GM18520 (cell line): ENCODE measurements at regions not wholly inside any gene's neighbourhood (a gene's known extent, or its start where the extent isn't known, plus 50 kb on each side); places are given as distances from the start of the nearest gene placed in this dataset.
"Not testable (repeated sequence)": the region's sequence is repeated elsewhere in the genome, so short reads cannot be mapped to it uniquely, and the experiment has no call there.

Experiments
- ATAC-seq: cut with Tn5 transposase; IDR thresholded peaks from one replicate; pipeline ENCODE4 v1.9.1; 2021; ENCODE audit not compliant: unreplicated experiment

DNA sequence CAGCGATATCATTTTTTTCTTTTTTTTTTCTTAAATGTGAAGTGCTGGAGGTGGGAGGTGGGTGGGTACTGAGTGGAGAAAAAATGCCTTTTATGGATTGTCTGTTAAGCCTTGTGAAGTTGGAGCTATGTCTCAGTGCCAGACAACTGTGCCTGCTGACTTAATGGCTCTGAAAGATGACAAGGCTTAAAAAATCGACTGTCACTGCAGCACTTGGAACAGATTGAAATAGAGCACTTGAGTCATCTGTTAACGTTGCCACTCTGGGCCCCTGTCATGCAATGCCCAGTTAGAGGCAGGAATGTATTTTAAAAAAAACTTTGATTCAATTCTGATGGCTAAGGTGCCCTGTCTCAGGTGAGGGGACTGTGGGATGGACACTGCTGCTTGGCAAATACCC, 108.2 kb upstream of the HS3ST2 start:
- no peak for ATAC-seq

DNA sequence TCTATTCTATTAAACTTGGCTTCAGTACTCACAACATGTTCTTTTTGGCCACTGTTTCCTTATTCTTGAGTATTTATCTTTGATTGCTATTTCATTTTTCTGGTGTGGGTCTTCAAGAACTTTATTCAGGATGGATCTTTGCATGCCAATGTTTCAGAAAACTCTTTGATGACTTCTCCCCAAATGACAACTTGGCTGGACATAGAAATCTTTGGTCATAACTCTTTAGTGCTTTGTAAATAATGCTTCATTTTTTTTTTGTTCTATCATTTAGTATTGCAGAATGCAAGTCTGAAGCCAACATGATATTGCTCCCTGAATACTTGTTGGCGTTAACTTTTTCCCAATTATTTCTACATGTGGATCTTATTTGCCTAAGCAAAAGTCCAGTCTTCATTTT, 103.6 kb upstream of the HS3ST2 start:
- ATAC-seq: no peak

DNA sequence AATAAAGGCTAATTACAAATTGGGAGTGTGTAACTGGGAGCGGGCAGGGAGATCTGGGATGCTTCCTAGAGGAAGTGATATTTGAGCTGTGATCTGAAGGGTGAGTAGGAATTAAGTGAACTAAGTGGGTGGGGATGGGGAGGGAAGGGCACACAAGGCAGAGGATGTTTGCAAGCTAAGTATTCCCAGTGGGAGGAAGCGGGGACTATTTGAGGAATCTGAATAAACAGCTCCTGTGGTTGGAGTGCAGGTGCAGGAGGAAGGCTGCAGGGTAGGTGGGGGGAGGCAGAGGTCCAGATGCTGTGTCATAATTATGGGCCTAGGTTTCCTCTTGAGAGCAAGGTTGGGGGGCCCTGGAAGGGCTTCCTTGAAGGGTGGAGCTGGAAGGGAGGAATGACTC, 102.1 kb upstream of the HS3ST2 start:
- no peak for ATAC-seq

DNA sequence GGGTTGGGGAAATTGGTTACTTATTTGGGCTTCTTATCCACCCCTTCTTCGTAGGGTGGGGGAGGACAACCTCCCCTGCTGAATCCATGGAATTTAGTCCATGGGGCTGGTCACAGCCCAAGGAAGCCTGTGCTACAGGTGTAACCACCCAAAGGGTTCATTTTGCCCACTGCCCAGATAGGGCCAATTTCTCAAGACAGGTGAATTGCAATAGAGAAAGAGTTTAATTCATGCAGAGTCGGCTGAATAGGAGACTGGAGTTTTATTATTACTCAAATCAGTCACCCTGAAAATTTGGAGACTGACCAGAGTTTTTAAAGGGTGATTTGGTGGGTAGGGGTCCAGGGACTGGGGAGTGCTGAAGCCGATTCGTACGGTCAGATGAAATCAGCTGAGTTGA, 101.5 kb upstream of the HS3ST2 start:
- ATAC-seq: no peak

DNA sequence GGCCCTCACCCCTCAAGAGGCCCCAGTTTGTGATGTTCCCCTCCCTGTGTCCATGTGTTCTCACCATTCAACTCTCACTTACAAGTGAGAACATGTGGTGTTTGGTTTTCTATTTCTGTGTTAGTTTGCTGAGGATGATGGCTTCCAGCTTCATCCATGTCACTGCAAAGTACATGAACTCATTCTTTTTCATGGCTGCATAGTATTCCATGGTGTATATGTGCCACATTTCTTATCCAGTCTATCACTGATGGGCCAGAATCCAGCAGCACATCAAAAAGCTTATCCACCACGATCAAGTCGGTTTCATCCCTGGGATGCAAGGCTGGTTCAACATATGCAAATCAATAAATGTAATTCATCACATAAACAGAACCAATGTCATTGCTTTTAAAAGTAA, 95.4 kb upstream of the HS3ST2 start:
- not testable (repeated sequence) for ATAC-seq

DNA sequence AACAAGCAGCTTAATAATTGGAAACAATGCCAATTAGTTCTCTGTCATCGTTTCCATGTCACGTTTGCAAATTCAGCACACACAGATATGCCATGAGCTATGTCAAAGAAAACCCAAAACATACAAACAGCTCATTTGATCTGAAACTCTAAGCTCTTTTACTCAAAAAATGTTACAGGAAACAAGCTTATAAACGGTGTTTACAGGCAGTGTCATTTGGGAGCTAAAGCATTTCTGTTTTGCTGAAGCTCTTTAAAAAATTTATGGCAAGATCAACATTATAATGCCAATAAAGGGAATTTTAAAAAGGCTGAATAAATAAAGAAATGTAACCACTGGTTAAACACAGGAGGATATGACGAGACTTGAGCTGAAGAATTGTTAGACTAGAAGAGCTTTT, 94.0 kb upstream of the HS3ST2 start:
- no peak for ATAC-seq

DNA sequence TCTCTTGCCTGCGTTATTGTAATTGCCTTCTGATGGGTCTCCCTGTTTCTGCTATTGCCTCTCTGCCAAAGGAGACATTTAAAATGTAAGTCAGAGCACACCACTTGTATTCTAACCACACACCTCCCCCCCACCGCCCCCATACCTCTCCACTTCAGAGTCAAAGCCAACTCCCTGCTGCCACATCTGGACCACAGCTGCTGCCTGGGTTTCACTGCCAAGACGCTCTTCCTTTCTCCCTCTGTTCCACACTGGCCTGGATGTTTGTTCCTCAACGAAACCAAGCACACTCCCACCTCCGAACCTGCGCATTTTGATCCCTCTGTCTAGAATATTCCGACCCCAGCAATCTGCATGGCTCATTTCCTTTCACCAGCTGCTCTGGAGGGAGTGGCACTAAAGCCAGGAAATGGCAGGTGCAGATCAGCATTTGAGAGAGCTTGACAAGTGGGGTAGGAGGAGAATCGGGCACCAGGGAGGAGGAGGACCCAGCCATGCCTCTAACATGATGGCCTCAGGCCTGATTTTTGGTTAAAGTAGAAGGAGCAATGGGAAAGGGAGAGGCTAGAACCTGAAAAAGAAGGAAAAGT, 92.4 kb upstream of the HS3ST2 start:
- ATAC-seq: no peak

DNA sequence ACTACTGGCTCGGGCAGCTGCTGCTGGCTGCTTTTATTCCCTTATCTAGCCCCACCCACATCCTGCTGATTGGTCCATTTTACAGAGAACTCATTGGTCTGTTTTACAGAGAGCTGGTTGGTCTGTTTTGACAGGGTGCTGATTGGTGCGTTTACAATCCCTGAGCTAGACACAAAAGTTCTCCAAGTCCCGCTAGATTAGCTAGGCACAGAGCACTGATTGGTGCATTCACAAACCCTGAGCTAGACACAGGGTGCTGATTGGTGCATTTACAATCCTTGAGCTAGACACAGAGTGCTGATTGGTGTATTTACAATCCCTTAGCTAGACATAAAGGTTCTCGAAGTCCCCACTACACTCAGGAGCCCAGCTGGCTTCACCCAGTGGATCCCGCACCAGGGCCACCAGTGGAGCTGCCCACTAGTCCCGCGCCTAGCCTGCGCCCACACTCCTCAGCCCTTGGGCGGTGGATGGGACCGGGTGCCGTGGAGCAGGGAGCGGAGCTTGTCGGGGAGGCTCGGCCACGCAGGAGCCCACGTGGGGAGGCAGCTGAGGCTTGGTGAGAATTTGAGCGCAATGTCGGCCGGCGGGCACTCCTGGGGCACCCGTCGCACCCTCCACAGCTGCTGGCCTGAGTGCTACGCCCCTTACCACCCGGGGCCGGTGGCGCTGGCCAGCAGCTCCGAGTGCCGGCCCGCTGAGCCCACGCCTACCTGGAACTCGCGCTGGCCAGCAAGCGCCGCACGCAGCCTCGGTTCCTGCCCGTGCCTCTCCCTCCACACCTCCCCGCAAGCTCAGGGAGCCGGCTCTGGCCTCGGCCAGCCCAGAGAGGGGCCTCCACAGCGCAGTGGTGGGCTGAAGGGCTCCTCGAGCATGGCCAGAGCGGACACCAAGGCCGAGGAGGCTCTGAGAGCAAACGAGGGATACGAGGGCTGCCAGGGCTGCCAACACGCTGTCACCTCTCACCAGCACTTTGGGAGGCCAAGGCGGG, 91.1 kb upstream of the HS3ST2 start:
- not testable (repeated sequence) for ATAC-seq

DNA sequence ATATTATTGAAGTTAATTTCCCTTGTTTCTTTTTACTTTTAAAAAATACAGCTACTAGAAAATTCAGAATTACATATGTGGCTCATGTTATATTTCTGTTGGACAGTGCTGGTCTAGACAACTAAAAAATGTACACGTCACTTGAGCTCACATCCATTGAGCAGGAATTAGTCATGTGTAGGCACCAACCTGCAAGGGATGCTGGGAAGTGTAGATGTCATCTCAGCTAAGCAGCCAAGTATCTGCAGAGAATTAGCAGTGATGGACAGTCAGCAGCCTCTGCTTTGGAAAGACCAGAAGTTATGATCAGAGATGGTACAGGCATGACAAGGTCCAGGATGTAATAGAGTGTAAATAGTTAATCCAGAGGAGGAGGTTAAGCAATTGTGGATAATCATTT, 87.1 kb upstream of the HS3ST2 start:
- ATAC-seq: no peak

DNA sequence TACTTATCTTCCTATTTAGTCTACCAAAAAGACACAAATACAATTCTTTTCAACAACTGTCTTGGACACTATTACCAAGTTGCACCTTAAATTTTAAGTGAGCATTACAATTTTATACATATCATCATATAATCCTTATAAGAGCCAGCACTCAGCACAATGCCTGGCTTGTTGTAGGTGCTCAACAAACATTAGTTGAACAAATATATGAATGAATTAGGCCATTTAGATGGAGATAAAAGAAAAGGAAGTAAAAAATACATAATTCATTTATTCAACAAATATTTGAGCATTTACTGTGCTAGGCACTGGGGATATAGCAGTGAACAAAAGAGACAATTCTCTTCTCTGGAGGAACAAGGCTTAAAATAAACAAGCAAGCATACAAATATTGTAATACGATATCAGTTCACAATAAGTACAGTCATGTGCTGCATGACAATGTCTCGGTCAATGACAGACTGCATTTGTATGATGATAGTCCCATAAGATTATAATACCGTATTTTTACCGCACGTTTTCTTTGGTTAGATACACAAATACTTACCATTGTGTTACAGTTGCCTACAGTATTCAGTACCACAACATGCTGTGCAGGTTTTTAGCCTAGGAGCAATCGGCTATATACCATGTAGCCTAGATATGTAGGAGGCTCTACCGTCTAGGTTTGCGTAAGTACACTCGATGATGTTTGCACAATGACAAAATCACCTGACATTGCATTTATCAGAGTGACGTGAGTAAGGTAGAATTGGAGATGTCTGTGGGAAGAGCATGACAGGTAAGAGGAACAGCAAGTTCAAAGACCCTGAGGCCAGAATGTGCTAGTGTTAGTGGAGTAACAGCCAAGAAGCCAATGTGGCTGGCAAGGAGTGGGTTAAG, 86.4 kb upstream of the HS3ST2 start:
- ATAC-seq: no peak

DNA sequence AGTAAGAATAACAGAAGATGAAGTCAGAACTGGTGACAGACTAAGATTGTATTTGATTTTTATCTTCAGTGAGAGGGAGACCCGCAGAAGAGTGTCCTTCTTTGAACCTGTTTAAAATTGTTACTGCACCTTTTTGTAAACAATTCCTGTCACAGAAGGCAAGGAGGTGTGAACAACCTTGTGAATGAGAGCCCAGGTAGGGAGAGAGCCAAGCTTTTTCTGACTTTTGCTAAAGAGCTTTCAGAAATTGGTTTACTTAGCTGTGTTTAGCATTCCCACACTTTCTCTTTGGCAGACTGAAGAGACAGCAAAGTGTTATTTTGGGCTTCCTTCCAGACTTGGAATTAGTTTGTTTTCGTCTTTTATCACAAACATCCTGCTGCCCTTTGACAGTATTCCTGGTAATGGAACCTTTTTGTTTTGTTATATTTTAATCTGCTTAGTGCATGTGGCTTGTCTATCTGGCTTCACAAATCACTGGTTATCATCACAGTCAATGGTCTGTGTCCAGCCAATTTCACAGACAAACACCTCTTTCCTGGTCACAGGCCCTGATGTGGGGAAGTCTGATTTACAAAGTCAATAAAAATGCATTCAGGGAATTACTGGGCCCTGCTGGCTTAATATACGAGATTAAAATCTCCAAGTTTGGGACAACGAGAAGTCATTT, 85.7 kb upstream of the HS3ST2 start:
- ATAC-seq: no peak

DNA sequence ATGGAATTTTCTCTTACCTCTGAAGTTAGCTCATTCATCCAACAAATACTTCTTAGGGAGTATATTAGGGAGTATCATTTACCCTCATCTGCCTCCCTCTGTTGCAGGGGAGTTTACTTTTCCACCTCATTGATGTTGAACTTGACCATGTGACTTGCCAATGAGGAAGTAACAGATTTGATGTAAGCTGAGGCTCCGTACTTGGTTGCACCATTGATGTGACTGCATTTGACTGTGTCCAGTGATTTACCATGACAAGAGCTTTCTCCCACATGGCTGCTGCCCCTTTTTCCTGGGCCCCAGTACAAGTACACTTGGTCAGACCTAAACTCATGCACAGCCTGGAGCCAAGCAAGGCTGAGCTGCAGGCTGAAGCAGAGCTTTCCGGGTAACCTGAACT, 81.6 kb upstream of the HS3ST2 start:
- no peak for ATAC-seq

DNA sequence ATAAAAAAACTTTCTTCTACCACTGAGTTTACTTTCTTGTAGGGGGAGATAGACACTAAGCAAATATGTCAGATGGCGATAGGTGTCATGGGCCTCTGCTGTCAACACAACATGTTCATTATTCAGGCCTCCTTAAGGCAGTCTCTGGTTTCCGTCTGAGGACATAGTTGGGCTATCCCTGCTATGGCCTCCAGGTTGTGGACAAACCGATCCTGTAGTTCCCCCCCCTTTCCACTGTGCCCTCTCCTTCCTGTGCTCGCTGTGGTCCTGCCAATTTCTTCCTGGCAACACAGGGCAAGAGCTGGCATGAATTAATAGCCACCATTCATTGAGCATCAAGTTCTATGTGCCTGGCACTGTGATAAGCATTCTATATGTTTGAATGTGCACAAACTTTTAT, 81.0 kb upstream of the HS3ST2 start:
- no peak for ATAC-seq

DNA sequence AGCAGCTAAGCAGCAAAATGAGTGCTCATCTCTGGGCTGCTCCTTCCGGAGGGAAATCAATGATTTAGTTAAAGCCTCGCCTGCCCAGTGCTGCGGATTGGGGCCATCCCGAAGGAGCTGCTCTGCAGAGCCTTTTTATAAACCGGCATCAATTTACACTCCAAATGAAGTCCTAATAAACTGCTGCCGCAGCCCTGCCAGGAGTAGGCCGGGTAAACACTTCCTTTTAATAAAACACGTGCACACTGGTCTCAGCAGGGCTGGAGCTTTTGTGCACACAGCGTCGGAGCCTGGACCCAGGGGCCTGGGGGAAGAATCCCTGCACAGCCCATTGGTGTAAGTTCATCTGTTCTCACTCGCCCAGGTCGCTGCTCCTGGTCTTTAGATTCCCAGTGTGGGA, 79.6 kb upstream of the HS3ST2 start:
- ATAC-seq: no peak

DNA sequence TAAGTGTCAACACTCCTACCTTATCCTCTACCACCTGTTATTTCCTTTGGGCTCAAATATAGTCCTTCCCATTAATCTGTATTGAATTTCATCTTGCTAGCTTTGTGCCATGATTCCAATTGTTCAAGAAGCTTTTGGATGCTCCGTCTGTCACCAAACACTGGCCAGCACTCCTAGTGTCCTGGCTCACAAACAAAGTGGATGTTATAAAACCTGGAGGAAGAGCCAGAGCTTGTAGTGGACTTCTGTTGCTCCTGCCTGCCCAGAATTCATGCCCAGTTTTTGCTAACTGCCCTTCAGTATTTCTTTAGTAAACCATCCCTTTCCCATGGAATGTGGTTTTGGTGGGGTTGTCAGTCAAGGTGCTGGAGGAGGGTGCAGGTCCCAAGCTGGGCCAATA, 77.2 kb upstream of the HS3ST2 start:
- no peak for ATAC-seq

DNA sequence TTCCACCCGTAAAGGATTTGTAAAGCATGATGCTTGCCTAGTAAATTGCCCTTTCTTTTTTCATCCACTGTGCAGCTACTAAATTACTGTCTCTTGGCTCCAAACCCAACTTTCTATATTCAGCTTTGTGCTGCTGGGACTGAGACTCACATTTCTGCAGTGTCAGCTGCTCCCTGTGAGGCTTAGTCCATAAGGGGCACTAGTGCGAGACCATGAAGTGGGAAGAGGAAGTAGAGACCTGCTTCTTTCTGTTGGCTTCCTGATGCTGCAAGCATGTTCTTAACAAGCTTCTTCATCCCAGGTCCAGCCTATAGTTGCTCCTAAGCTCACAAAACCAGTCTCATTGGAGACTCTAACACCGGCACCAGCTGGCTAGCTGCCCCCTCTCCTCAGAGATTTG, 74.9 kb upstream of the HS3ST2 start:
- ATAC-seq: no peak

DNA sequence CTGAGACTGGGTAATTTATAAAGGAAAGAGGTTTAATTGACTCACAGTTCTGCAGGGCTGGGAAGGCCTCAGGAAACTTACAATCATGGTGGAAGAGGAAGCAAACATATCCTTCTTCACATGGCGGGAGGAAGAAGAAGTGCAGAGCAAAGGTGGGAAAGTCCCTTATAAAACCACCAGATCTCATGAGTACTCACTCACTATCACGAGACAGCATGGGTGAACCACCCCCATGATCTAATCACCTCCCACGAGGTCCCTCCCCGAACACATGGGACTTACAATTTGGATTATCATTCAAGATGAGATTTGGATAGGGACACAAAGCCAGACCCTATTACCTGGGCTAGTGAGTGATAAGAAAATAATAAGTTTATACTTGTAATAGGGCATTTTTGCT, 70.6 kb upstream of the HS3ST2 start:
- no peak for ATAC-seq

DNA sequence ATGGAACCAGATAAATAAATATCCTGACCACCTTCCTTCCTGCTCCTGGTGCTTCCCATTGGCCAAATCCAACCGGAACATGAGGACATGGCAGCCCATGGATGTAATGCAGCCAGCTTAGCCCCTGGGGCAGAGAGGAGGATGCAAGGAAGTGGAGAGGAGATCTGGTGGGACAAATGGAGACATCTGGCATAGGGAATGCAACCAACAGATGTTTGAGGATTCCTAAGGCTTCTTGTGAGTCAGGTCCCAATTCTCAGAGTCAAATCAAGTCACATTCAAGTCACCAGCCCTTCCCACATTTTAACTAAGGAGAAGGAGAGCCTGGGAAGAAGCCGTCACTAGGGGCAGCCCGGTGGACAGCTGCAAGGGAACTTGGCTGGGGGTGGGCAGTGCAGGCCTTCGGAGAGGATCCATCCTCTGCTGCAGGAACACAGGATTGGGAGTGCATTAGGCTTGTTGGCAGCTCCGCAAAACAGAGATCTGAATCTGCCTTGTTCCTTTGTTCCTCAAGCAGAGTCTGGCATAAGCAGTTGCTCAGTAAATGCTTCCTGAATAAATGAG, 62.8 kb upstream of the HS3ST2 start:
- no peak for ATAC-seq

DNA sequence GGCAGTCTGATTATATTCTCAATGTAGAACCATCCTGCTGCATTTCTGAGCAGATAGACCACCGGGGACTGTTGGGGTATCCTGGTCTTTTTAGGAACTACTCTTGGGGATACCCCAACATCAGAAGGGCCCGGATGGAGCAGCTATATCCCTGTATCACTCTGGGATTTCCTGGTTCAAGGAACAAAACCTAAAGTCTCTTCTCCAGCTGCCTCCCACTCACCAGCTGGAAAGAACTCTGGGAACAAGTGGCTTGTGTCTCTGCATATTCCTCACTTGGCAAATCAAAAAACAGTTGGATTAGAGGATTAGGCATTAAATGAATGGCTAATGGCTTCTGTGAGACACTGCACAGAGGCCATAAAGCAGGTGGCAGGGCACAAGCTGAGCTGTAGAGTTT, 62.3 kb upstream of the HS3ST2 start:
- ATAC-seq: no peak

DNA sequence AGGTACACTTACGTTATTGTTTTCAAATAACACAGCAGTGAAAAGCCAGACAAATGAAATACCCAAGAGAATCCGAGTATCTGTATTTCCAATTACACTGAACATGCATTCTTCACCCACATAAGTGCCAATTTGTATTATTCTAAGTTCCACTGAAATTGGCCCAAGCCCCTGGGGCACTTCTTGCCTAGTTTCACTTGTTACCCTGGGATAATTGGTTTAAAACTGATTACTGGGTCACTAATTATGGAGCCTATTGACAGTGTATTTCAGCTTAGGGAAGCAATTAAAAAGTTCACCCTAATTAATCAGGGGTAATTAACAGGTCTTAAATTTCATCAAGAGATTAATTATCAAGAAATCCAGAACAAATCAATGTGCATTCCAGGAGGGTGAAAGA, 60.5 kb upstream of the HS3ST2 start:
- ATAC-seq: no peak

DNA sequence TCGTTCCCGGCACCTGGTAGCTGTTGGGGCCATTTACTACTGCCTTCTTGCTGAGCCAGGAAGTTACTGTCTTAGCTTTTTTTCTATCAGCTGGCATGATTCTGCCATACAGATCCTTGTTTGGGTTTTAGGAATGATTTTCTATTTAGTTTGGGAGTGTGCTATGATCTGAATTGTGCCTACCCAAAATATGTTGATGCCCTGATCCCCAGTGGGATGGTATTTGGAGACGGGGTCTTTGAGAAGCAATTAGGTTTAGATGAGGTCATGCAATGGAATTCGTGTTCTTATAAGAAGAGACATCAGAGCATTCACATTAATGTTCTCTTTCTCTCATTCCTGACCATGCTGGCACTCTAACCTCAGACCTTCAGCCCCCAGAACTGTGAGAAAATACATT, 59.4 kb upstream of the HS3ST2 start:
- no peak for ATAC-seq
